Liver (tissue), 8 donors: ENCODE measurements at regions not wholly inside any gene's neighbourhood (a gene's known extent, or its start where the extent isn't known, plus 50 kb on each side); places are given as distances from the start of the nearest gene placed in this dataset.

Source experiments
- DNase-seq: peaks from one replicate; pipeline ENCODE4 v3.0.0-alpha.2; 2017; ENCODE audit warnings: low spot score
- H3K27ac ChIP-seq, 2 donors: one replicate each; pipeline ENCODE4 v1.7.0; 2013; ENCODE audit warnings: inconsistent platforms in 2 of 2, low read length in 2 of 2, control low read depth in 1 of 2, low read depth in 1 of 2, mild to moderate bottlenecking in 1 of 2
- H3K27me3 ChIP-seq, 4 donors: one replicate each; pipeline versions ENCODE4 v1.6.1 to v1.7.0; 2013; ENCODE audit warnings: low read length in 3 of 4, inconsistent platforms in 1 of 4, mild to moderate bottlenecking in 1 of 4, moderate library complexity in 1 of 4; ENCODE audit not compliant: control insufficient read depth in 4 of 4, insufficient read depth in 4 of 4
- H3K36me3 ChIP-seq, 4 donors: one replicate each; pipeline versions ENCODE4 v1.6.1 to v1.7.0; 2013; ENCODE audit warnings: low read length in 3 of 4, mild to moderate bottlenecking in 3 of 4, low read depth in 1 of 4, moderate library complexity in 1 of 4; ENCODE audit not compliant: control insufficient read depth in 4 of 4, insufficient read depth in 3 of 4
- H3K4me1 ChIP-seq, 4 donors: one replicate each; pipeline versions ENCODE4 v1.6.1 to v1.7.0; 2013; ENCODE audit warnings: low read length in 3 of 4, mild to moderate bottlenecking in 3 of 4, moderate library complexity in 1 of 4; ENCODE audit not compliant: control insufficient read depth in 4 of 4, insufficient read depth in 4 of 4
- H3K4me3 ChIP-seq, 3 donors: one replicate each; pipeline versions ENCODE4 v1.6.1 to v1.7.0; 2013; ENCODE audit warnings: low read length in 3 of 3, control low read depth in 1 of 3, low read depth in 1 of 3, mild to moderate bottlenecking in 1 of 3
- H3K9ac ChIP-seq, 2 donors: one replicate each; pipeline ENCODE4 v1.7.0; 2013; ENCODE audit warnings: low read length in 2 of 2, mild to moderate bottlenecking in 2 of 2, moderate library complexity in 2 of 2, control low read depth in 1 of 2, low read depth in 1 of 2
- H3K9me3 ChIP-seq, 4 donors: one replicate each; pipeline versions ENCODE4 v1.6.1 to v1.7.0; 2013; ENCODE audit warnings: low read length in 3 of 4; ENCODE audit not compliant: control insufficient read depth in 4 of 4
- EGR1 ChIP-seq, 2 donors: IDR thresholded peaks; 2 replicates each; pipeline ENCODE4 v1.6.1; 2016 to 2018; ENCODE audit warnings: antibody characterized with exemption in 2 of 2, low read depth in 2 of 2
- FOXA1 ChIP-seq: IDR thresholded peaks from 2 replicates; pipeline ENCODE4 v1.6.1; 2016; ENCODE audit warnings: antibody characterized with exemption
- FOXA2 ChIP-seq: IDR thresholded peaks from 2 replicates; pipeline ENCODE4 v1.6.1; 2016; ENCODE audit warnings: antibody characterized with exemption
- GABPA ChIP-seq, 2 donors: IDR thresholded peaks in 1 of 2; conservative IDR thresholded peaks in 1 of 2; 2 replicates each; pipeline ENCODE4 v1.6.1; 2016; ENCODE audit warnings: antibody characterized with exemption in 2 of 2, mild to moderate bottlenecking in 1 of 2, moderate library complexity in 1 of 2
- HNF4G ChIP-seq: IDR thresholded peaks from 2 replicates; pipeline ENCODE4 v1.6.1; 2016; ENCODE audit warnings: antibody characterized with exemption
- JUND ChIP-seq, 2 donors: IDR thresholded peaks; 2 replicates each; pipeline ENCODE4 v1.6.1; 2016; ENCODE audit warnings: antibody characterized with exemption in 2 of 2
- NR2F2 ChIP-seq: IDR thresholded peaks from 2 replicates; pipeline ENCODE4 v1.6.1; 2016; ENCODE audit warnings: antibody characterized with exemption
- RAD21 ChIP-seq, 2 donors: IDR thresholded peaks; 2 replicates each; pipeline ENCODE4 v1.6.1; 2016; ENCODE audit warnings: antibody characterized with exemption in 2 of 2, mild to moderate bottlenecking in 2 of 2
- RXRA ChIP-seq, 2 donors: IDR thresholded peaks; 2 replicates each; pipeline ENCODE4 v1.6.1; 2017 to 2018; ENCODE audit warnings: antibody characterized with exemption in 2 of 2, mild to moderate bottlenecking in 1 of 2
- TAF1 ChIP-seq: conservative IDR thresholded peaks from 2 replicates; pipeline ENCODE4 v1.6.1; 2016; ENCODE audit warnings: antibody characterized with exemption, mild to moderate bottlenecking
- YY1 ChIP-seq: IDR thresholded peaks from 2 replicates; pipeline ENCODE4 v1.6.1; 2016; ENCODE audit warnings: antibody characterized with exemption, mild to moderate bottlenecking
- WGBS: extraction: QIAGEN DNeasy Blood & Tissue Kit; methylation state at CpG from one replicate; pipeline ENCODE4 v1.1.7; 2013; 5-methylcytosine and 5-hydroxymethylcytosine counted together
- TF ChIP-seq, protein P1 (sequence below): IDR thresholded peaks from 2 replicates; pipeline ENCODE4 v1.6.1; 2016; ENCODE audit warnings: antibody characterized with exemption
- TF ChIP-seq, protein P2 (sequence below): IDR thresholded peaks from 2 replicates; pipeline ENCODE4 v1.6.1; 2016; ENCODE audit warnings: antibody characterized with exemption, mild to moderate bottlenecking
- TF ChIP-seq, protein P3 (sequence below): IDR thresholded peaks from 2 replicates; pipeline ENCODE4 v1.6.1; 2016; ENCODE audit warnings: antibody characterized with exemption
- TF ChIP-seq, protein P4 (sequence below): IDR thresholded peaks from 2 replicates; pipeline ENCODE4 v1.6.1; 2016; ENCODE audit warnings: antibody characterized with exemption
- TF ChIP-seq, protein P5 (sequence below): fragments of 150-350 bp; IDR thresholded peaks from 2 replicates; pipeline ENCODE4 v1.5.1; 2017; ENCODE audit warnings: improper control_type of control experiment, low read depth, low read length; ENCODE audit not compliant: missing input control
- donor health status: healthy.
- donor health status: healthy.
- donor health status: healthy.
- donor health status: healthy.
- donor health status: healthy.

DNA sequence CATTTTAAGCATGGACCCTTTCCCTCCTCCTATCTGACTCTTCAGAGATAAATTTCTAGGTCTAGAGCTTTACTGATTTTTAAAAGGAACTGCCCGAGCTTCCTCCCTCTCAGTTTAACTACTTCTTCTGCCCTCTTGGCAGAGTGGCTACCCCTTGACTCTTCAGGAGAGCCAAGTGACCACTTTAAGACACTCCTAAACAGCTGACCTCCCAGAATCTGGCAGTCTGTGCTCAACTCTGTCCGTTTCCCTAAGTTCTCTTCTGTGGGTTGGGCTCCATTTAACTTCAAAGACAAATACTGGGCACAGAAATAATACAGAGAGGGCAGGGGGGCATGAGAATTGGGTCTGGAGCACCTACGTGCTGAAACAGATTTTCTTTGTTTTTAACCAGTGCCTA lies 196.3 kb upstream of the FOXD3 start:
- TF ChIP-seq EGR1 (IDR thresholded peaks at IDR 0.05; ENCODE audit: low read depth in 2 of 2): no peak
- TF ChIP-seq, protein P1, sequence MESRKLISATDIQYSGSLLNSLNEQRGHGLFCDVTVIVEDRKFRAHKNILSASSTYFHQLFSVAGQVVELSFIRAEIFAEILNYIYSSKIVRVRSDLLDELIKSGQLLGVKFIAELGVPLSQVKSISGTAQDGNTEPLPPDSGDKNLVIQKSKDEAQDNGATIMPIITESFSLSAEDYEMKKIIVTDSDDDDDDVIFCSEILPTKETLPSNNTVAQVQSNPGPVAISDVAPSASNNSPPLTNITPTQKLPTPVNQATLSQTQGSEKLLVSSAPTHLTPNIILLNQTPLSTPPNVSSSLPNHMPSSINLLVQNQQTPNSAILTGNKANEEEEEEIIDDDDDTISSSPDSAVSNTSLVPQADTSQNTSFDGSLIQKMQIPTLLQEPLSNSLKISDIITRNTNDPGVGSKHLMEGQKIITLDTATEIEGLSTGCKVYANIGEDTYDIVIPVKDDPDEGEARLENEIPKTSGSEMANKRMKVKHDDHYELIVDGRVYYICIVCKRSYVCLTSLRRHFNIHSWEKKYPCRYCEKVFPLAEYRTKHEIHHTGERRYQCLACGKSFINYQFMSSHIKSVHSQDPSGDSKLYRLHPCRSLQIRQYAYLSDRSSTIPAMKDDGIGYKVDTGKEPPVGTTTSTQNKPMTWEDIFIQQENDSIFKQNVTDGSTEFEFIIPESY: no peak
- WGBS: 65% methylated on average over 3 of the region's 3 CpGs

DNA sequence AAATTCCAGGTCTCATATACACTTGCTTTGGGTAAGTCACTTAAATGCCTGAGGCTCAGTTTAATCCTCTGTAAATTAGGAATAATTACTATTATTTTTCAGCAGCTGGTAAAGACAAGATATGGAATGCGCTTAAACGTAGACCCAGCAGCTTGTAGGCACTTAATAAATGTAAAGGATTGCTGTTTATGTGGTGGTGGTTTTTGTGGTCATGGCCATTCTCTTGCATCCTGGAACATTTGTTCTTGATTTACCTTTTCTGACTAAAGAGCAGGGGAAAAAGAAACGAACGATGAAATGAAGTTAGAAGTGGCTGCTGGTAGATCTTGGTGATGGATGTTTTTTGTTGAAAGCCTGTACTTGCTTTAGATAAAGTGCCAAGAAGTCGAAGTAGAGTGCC lies 195.0 kb upstream of the FOXD3 start:
- TF ChIP-seq, protein P2, sequence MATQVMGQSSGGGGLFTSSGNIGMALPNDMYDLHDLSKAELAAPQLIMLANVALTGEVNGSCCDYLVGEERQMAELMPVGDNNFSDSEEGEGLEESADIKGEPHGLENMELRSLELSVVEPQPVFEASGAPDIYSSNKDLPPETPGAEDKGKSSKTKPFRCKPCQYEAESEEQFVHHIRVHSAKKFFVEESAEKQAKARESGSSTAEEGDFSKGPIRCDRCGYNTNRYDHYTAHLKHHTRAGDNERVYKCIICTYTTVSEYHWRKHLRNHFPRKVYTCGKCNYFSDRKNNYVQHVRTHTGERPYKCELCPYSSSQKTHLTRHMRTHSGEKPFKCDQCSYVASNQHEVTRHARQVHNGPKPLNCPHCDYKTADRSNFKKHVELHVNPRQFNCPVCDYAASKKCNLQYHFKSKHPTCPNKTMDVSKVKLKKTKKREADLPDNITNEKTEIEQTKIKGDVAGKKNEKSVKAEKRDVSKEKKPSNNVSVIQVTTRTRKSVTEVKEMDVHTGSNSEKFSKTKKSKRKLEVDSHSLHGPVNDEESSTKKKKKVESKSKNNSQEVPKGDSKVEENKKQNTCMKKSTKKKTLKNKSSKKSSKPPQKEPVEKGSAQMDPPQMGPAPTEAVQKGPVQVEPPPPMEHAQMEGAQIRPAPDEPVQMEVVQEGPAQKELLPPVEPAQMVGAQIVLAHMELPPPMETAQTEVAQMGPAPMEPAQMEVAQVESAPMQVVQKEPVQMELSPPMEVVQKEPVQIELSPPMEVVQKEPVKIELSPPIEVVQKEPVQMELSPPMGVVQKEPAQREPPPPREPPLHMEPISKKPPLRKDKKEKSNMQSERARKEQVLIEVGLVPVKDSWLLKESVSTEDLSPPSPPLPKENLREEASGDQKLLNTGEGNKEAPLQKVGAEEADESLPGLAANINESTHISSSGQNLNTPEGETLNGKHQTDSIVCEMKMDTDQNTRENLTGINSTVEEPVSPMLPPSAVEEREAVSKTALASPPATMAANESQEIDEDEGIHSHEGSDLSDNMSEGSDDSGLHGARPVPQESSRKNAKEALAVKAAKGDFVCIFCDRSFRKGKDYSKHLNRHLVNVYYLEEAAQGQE: no peak
- no peak for TF ChIP-seq FOXA2
- TF ChIP-seq FOXA1: no peak
- no peak for TF ChIP-seq JUND (IDR thresholded peaks at IDR 0.05)
- no peak for TF ChIP-seq NR2F2
- no peak for TF ChIP-seq RXRA (IDR thresholded peaks at IDR 0.05)
- TF ChIP-seq, protein P3, sequence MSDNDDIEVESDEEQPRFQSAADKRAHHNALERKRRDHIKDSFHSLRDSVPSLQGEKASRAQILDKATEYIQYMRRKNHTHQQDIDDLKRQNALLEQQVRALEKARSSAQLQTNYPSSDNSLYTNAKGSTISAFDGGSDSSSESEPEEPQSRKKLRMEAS: no peak
- TF ChIP-seq, protein P4, sequence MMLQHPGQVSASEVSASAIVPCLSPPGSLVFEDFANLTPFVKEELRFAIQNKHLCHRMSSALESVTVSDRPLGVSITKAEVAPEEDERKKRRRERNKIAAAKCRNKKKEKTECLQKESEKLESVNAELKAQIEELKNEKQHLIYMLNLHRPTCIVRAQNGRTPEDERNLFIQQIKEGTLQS: no peak
- TF ChIP-seq, protein P5, sequence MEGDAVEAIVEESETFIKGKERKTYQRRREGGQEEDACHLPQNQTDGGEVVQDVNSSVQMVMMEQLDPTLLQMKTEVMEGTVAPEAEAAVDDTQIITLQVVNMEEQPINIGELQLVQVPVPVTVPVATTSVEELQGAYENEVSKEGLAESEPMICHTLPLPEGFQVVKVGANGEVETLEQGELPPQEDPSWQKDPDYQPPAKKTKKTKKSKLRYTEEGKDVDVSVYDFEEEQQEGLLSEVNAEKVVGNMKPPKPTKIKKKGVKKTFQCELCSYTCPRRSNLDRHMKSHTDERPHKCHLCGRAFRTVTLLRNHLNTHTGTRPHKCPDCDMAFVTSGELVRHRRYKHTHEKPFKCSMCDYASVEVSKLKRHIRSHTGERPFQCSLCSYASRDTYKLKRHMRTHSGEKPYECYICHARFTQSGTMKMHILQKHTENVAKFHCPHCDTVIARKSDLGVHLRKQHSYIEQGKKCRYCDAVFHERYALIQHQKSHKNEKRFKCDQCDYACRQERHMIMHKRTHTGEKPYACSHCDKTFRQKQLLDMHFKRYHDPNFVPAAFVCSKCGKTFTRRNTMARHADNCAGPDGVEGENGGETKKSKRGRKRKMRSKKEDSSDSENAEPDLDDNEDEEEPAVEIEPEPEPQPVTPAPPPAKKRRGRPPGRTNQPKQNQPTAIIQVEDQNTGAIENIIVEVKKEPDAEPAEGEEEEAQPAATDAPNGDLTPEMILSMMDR: no peak
- no peak for TF ChIP-seq HNF4G
- no peak for TF ChIP-seq RAD21 (IDR thresholded peaks at IDR 0.05)
- TF ChIP-seq TAF1: no peak
- no peak for TF ChIP-seq YY1
- TF ChIP-seq EGR1 (IDR thresholded peaks at IDR 0.05; ENCODE audit: low read depth in 2 of 2): no peak
- no peak for TF ChIP-seq GABPA (IDR thresholded peaks at IDR 0.05 in 1 of 2, conservative IDR thresholded peaks at IDR 0.05 in 1 of 2)
- Histone ChIP-seq H3K36me3 (no peaks in the 10 kb centered on the region), H3K9ac (no peak overlapping the region), H3K9me3 (no peaks in the 10 kb centered on the region), H3K27ac (no peak overlapping the region), H3K4me1 (no peaks in the 10 kb centered on the region), H3K4me3 (no peak overlapping the region), H3K27me3 (no peaks in the 10 kb centered on the region)
- WGBS: 80% methylated on average over 5 of the region's 5 CpGs
- DNase-seq: no peak

More for the DNA sequence above, 196.3 kb upstream of the FOXD3 start:
- H3K9me3 ChIP-seq: no peaks in the 10 kb centered on the region
- no peak for DNase-seq
- H3K27ac ChIP-seq: no peak overlapping the region
- no peak overlapping the region for H3K9ac ChIP-seq
- H3K4me1 ChIP-seq: no peaks in the 10 kb centered on the region
- no peaks in the 10 kb centered on the region for H3K36me3 ChIP-seq
- no peak overlapping the region for H3K4me3 ChIP-seq
- no peaks in the 10 kb centered on the region for H3K27me3 ChIP-seq
